Caco-2 (cell line): ENCODE measurements at regions not wholly inside any gene's neighbourhood (a gene's known extent, or its start where the extent isn't known, plus 50 kb on each side); places are given as distances from the start of the nearest gene placed in this dataset.

Experiments used
- BruUV-seq: library from RNA; stranded (reverse); fragments of 400-500 nt; replicated peaks from 2 replicates; lab custom pipeline; 2021; lab: Mats Ljungman, UMichigan
- CTCF ChIA-PET: fragments of 300-600 bp; sonication (Branson Sonifier 250); formaldehyde crosslinking; loops from one replicate; lab custom pipeline; 2022; ENCODE audit warnings: antibody characterized with exemption; lab: Charles Lee
- POLR2A ChIA-PET: fragments of 300-600 bp; sonication (Branson Sonifier 250); formaldehyde crosslinking; loops from one replicate; lab custom pipeline; 2022; ENCODE audit warnings: antibody characterized with exemption; lab: Charles Lee
- DNase-seq, 2 experiments: peaks; one replicate each; pipeline versions ENCODE4 v3.0.0 to v3.0.0-alpha.2; 2020 to 2022
- H3K27me3 ChIP-seq: replicated peaks from 2 replicates; pipeline ENCODE4 v1.6.0; 2011; ENCODE audit warnings: low read length; ENCODE audit not compliant: control insufficient read depth, insufficient read depth
- H3K36me3 ChIP-seq: 2 replicates; pipeline ENCODE4 v1.5.1; 2011; ENCODE audit warnings: low read length; ENCODE audit not compliant: control insufficient read depth, insufficient read depth
- H3K4me1 ChIP-seq: fragments of 250-450 bp; sonication (Bioruptor Pico); 2 replicates; pipeline ENCODE4 v1.5.1; 2020; ENCODE audit warnings: mild to moderate bottlenecking
- H3K4me3 ChIP-seq: 2 replicates; pipeline ENCODE4 v1.5.1; 2011; ENCODE audit warnings: low read depth, mild to moderate bottlenecking, control low read depth, low read length
- H3K9me3 ChIP-seq: fragments of 250-450 bp; sonication (Bioruptor Pico); 2 replicates; pipeline ENCODE4 v1.5.1; 2020; ENCODE audit warnings: mild to moderate bottlenecking, moderate library complexity
- H3K27ac Mint-ChIP-seq: one replicate; pipeline ENCODE4 v1.8.0; 2022; ENCODE audit warnings: mixed read lengths; ENCODE audit not compliant: unreplicated experiment
- H3K27me3 Mint-ChIP-seq: one replicate; pipeline ENCODE4 v1.8.0; 2022; ENCODE audit warnings: mixed read lengths; ENCODE audit not compliant: insufficient read depth, unreplicated experiment
- H3K36me3 Mint-ChIP-seq: one replicate; pipeline ENCODE4 v1.8.0; 2022; ENCODE audit warnings: mild to moderate bottlenecking, mixed read lengths; ENCODE audit not compliant: insufficient read depth, unreplicated experiment
- H3K4me1 Mint-ChIP-seq: one replicate; pipeline ENCODE4 v1.8.0; 2022; ENCODE audit warnings: low read depth, mixed read lengths; ENCODE audit not compliant: unreplicated experiment
- H3K4me3 Mint-ChIP-seq: one replicate; pipeline ENCODE4 v1.8.0; 2022; ENCODE audit warnings: mild to moderate bottlenecking, moderate library complexity, mixed read lengths; ENCODE audit not compliant: unreplicated experiment
- H3K9me3 Mint-ChIP-seq: one replicate; pipeline ENCODE4 v1.8.0; 2022; ENCODE audit warnings: mixed read lengths; ENCODE audit not compliant: unreplicated experiment
- intact Hi-C: fragments of 100-400 bp; cut with micrococcal nuclease; formaldehyde crosslinking; loops from one replicate; pipeline ENCODE4 v1.10.0; 2022; ENCODE audit not compliant: unreplicated experiment
- TF ChIP-seq, protein P1 (sequence below), 2 experiments: fragments of 200-600 bp in 1 of 2; IDR thresholded peaks; 1 replicate in 1 of 2; 2 replicates in 1 of 2; pipeline versions ENCODE4 v1.5.1 to v1.8.0; 2011 to 2022; ENCODE audit warnings: antibody characterized with exemption in 1 of 2, control low read depth in 1 of 2, inconsistent platforms in 1 of 2, low read depth in 1 of 2, low read length in 1 of 2, mild to moderate bottlenecking in 1 of 2, moderate library complexity in 1 of 2; ENCODE audit not compliant: insufficient read depth in 1 of 2, severe bottlenecking in 1 of 2, unreplicated experiment in 1 of 2

DNA sequence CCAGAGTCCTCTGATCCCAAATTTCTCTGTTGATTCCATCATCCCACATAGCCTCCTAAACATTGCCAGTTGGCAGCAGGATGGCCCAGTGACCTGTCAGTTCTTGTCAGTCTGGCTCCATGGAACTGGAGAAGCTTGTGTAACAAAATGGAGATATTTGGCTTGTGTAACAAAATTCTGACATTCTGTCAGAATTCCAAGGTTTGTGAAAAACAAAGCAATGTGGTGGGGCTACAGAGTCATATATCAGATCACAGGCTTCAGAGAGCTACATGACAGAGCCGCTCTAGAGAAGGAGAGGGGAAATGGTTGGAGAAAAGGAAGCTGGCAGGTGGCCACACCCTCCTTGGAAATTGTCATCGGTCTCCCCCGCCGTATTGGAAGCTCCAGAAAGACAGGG lies 75.4 kb upstream of the MAN2A1 start:
- no peaks in the 10 kb centered on the region for H3K36me3 Mint-ChIP-seq
- POLR2A ChIA-PET, result no interaction called here

DNA sequence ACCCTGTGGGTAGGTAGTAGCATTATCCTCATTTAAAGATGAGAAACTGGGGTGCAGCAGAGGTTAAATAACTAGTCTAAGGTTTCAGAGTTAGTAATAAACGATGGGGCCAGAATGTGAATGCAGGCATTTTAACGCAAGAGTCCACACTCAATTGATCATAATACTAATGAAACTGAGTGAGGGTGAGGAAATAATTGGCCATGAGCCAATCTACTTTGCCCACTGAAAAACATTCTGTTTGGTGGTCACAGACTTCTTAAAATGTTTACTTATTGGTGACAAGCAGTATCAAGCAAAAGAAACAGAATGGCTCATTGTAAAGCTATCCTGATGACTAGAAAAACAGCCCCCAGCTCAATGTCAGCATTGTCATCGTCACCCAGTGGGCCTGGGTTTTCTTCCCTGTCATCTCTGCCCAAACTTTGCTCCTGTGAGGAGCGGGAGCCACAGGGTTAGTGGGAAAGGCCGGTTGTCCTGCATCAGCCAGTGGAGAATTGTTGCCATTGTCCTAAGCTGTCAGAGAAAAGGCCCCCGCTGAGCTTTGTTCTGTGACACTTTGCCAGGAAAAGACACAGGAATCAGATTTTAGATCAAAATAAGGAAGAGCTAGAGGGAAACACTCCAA lies 77.3 kb upstream of the MAN2A1 start:
- Mint-ChIP-seq H3K27ac (no peak overlapping the region), H3K9me3 (no peaks in the 10 kb centered on the region), H3K4me3 (no peak overlapping the region), H3K36me3 (no peaks in the 10 kb centered on the region), H3K4me1 (no peaks in the 10 kb centered on the region), H3K27me3 (peaks cover 5% of the 10 kb centered on the region)
- no peak overlapping the region for H3K4me3 ChIP-seq
- no TSS peak for BruUV-seq
- no peaks in the 10 kb centered on the region for H3K9me3 ChIP-seq
- intact Hi-C loops, result no loop called here
- no peak for DNase-seq
- H3K4me1 ChIP-seq, result no peaks in the 10 kb centered on the region
- TF ChIP-seq, protein P1, sequence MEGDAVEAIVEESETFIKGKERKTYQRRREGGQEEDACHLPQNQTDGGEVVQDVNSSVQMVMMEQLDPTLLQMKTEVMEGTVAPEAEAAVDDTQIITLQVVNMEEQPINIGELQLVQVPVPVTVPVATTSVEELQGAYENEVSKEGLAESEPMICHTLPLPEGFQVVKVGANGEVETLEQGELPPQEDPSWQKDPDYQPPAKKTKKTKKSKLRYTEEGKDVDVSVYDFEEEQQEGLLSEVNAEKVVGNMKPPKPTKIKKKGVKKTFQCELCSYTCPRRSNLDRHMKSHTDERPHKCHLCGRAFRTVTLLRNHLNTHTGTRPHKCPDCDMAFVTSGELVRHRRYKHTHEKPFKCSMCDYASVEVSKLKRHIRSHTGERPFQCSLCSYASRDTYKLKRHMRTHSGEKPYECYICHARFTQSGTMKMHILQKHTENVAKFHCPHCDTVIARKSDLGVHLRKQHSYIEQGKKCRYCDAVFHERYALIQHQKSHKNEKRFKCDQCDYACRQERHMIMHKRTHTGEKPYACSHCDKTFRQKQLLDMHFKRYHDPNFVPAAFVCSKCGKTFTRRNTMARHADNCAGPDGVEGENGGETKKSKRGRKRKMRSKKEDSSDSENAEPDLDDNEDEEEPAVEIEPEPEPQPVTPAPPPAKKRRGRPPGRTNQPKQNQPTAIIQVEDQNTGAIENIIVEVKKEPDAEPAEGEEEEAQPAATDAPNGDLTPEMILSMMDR (IDR thresholded peaks at IDR 0.05; ENCODE audit: insufficient read depth in 1 of 2, low read depth in 1 of 2, low read length in 1 of 2, severe bottlenecking in 1 of 2, unreplicated experiment in 1 of 2), result no peak
- H3K36me3 ChIP-seq, result no peaks in the 10 kb centered on the region
- CTCF ChIA-PET, result no interaction called here
- POLR2A ChIA-PET, result no interaction called here
- no peaks in the 10 kb centered on the region; the same call in 1 of the 2 replicates for H3K27me3 ChIP-seq

More for the DNA sequence above, 75.4 kb upstream of the MAN2A1 start:
- Mint-ChIP-seq H3K9me3 (no peaks in the 10 kb centered on the region), H3K27me3 (peaks cover 5% of the 10 kb centered on the region), H3K4me3 (no peak overlapping the region), H3K27ac (no peak overlapping the region), H3K4me1 (no peaks in the 10 kb centered on the region)
- Histone ChIP-seq H3K27me3 (no peaks in the 10 kb centered on the region; the same call in 1 of the 2 replicates), H3K9me3 (no peaks in the 10 kb centered on the region), H3K36me3 (no peaks in the 10 kb centered on the region), H3K4me1 (no peaks in the 10 kb centered on the region), H3K4me3 (no peak overlapping the region)
- DNase-seq, result no peak
- TF ChIP-seq, protein P1 (IDR thresholded peaks at IDR 0.05; ENCODE audit: insufficient read depth in 1 of 2, low read depth in 1 of 2, low read length in 1 of 2, severe bottlenecking in 1 of 2, unreplicated experiment in 1 of 2), result no peak
- intact Hi-C loops, result no loop called here
- CTCF ChIA-PET, result no interaction called here
- no TSS peak for BruUV-seq

DNA sequence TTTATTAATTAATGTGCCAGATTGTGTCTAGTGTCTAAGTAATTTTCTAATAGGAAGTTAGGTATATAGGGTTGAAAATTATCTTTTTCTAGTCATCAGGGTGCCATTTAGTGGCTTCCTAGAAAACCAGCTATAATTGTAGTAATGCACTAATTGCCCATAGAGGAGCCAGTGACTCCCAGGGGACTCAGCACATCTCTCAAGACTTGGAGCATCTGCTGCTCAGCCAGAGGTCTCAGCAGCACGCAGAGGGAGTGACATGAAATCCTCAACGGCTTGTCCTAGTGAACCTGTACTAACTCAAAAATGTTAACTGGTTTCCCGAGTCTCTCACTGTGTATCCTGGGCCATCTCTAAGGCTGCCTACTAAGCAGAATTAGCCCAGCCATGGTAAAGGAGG lies 78.2 kb upstream of the MAN2A1 start:
- intact Hi-C loops, result no loop called here
- H3K4me3 ChIP-seq, result no peak overlapping the region
- CTCF ChIA-PET, result no interaction called here

More for the DNA sequence above, 78.2 kb upstream of the MAN2A1 start:
- Histone ChIP-seq H3K4me1 (no peaks in the 10 kb centered on the region), H3K27me3 (no peaks in the 10 kb centered on the region), H3K36me3 (no peaks in the 10 kb centered on the region), H3K9me3 (no peaks in the 10 kb centered on the region)
- no peak overlapping the region for H3K27ac Mint-ChIP-seq
- peaks cover 8% of the 10 kb centered on the region for H3K27me3 Mint-ChIP-seq
- POLR2A ChIA-PET, result no interaction called here
- no peak overlapping the region for H3K4me3 Mint-ChIP-seq
- no peaks in the 10 kb centered on the region for H3K9me3 Mint-ChIP-seq
- no peaks in the 10 kb centered on the region for H3K36me3 Mint-ChIP-seq
- TF ChIP-seq, protein P1 (IDR thresholded peaks at IDR 0.05; ENCODE audit: insufficient read depth in 1 of 2, low read depth in 1 of 2, low read length in 1 of 2, severe bottlenecking in 1 of 2, unreplicated experiment in 1 of 2), result no peak
- DNase-seq, result no peak
- no TSS peak for BruUV-seq
- H3K4me1 Mint-ChIP-seq, result no peaks in the 10 kb centered on the region
